Gastrocnemius medialis (tissue), 4 donors: ENCODE measurements at regions not wholly inside any gene's neighbourhood (a gene's known extent, or its start where the extent isn't known, plus 50 kb on each side); places are given as distances from the start of the nearest gene placed in this dataset.

Source experiments
- POLR2A ChIP-seq, 2 donors: fragments of 450-650 bp; IDR thresholded peaks; one replicate each; pipeline ENCODE4 v1.6.1; 2017; ENCODE audit warnings: antibody characterized with exemption in 2 of 2, mild to moderate bottlenecking in 2 of 2, moderate library complexity in 2 of 2
- TF ChIP-seq, protein P1 (sequence below), 5 experiments: fragments of 450-650 bp in 3 of 5; fragments of 200-600 bp in 2 of 5; sonication (generic) in 2 of 5; IDR thresholded peaks in 4 of 5; conservative IDR thresholded peaks in 1 of 5; 1 replicate in 4 of 5; 2 replicates in 1 of 5; pipeline ENCODE4 v1.5.1; 2016 to 2019; ENCODE audit warnings: antibody characterized with exemption in 5 of 5, mild to moderate bottlenecking in 3 of 5, moderate library complexity in 3 of 5

DNA sequence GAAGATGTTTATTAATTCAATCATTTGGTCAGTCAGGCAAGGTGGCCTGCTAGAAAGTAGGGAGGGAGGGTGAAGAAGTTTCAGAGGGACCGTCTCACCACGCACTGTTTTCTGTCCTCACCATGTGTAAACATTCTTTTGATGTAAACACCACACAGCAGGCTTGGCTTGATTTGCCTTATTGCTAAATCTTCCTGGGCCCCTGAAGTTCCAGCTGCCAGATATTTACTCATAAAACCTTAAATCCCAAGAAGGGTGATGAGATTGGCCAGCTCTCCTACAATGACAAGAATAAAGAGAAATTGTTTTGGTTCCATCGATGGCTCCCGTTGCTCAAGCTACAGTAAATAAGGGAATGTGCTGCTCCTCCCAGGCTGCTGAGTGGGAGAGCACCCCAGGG, 198.2 kb upstream of the TMTC4 start:
- TF ChIP-seq, protein P1, sequence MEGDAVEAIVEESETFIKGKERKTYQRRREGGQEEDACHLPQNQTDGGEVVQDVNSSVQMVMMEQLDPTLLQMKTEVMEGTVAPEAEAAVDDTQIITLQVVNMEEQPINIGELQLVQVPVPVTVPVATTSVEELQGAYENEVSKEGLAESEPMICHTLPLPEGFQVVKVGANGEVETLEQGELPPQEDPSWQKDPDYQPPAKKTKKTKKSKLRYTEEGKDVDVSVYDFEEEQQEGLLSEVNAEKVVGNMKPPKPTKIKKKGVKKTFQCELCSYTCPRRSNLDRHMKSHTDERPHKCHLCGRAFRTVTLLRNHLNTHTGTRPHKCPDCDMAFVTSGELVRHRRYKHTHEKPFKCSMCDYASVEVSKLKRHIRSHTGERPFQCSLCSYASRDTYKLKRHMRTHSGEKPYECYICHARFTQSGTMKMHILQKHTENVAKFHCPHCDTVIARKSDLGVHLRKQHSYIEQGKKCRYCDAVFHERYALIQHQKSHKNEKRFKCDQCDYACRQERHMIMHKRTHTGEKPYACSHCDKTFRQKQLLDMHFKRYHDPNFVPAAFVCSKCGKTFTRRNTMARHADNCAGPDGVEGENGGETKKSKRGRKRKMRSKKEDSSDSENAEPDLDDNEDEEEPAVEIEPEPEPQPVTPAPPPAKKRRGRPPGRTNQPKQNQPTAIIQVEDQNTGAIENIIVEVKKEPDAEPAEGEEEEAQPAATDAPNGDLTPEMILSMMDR (IDR thresholded peaks at IDR 0.05 in 4 of 5, conservative IDR thresholded peaks at IDR 0.05 in 1 of 5): no peak
- TF ChIP-seq POLR2A (IDR thresholded peaks at IDR 0.05): no peak
